T-helper 1 cell treated with Interleukin-12 subunit alpha and Interleukin-12 subunit beta and Interleukin-4 antibody, amounts not matched to agents 30 ng/mL and 1 ng/mL, for 36 hours (primary cell): ENCODE measurements at regions not wholly inside any gene's neighbourhood (a gene's known extent, or its start where the extent isn't known, plus 50 kb on each side); places are given as distances from the start of the nearest gene placed in this dataset.
"Not testable (repeated sequence)": the region's sequence is repeated elsewhere in the genome, so short reads cannot be mapped to it uniquely, and the experiment has no call there.

Source experiments
- intact Hi-C: fragments of 100-400 bp; cut with micrococcal nuclease; formaldehyde crosslinking; loops from one replicate; pipeline ENCODE4 v1.15.1; 2024

DNA sequence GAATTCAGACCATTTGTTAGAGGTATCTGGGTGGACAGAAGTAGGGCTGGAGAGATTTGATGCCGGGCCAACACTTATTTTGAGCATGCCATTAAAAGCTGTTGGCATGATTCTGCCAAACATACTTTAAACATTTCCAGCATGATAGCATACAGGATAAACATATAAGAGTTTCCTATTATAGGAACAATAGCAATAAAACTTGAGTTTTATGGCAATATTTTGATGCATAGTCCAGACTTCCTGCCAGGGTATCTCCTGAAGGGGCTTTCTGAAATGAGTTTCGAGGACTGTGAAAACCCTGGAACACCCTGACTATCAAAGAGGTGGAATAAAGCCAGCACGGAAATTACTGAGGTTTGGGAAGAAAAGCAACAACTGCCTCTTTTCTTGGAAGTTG is 1398.0 kb upstream of the NXPH2 start:
- intact Hi-C loops = no loop called here

DNA sequence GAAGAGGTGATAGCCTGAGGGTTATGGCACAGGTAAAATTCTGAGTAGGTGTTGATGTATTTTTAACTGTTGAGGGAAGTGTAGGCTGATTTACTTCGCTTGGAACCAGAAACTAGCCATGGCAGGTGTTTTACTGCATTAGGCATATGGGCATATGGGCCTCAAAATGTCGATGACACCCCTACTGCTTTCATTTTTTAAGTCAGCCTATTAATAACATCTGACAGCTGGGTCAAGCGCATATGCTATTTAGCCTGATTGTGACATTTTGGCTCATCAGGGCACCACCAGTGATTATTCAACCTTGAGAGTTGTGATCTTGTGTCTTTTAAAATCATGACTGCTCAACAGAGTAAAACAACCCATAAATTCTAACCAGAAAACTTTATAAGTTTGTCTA is 1396.9 kb upstream of the NXPH2 start:
- intact Hi-C loops = no loop called here

- intact Hi-C loops = no loop called here
Observed at GRCh38 chr2:140173790-140174189, 1393.6 kb upstream of the NXPH2 start.

GRCh38 chr2:140164449-140164848 is 1384.3 kb upstream of the NXPH2 start:
- intact Hi-C loops = no loop called here

- intact Hi-C loops = no loop called here
Observed at GRCh38 chr2:140158259-140158658, 1378.1 kb upstream of the NXPH2 start.

GRCh38 chr2:140157816-140158215 is 1377.6 kb upstream of the NXPH2 start:
- intact Hi-C loops = no loop called here

- intact Hi-C loops = no loop called here
Observed at GRCh38 chr2:140154706-140155105, 1374.5 kb upstream of the NXPH2 start.

- intact Hi-C loops = no loop called here
Observed at GRCh38 chr2:140154271-140154670, 1374.1 kb upstream of the NXPH2 start.

GRCh38 chr2:140144611-140145010 is 1364.4 kb upstream of the NXPH2 start:
- intact Hi-C loops = no loop called here

GRCh38 chr2:140138736-140139135 is 1358.5 kb upstream of the NXPH2 start:
- intact Hi-C loops = no loop called here

- intact Hi-C loops = no loop called here
Observed at GRCh38 chr2:140136861-140137260, 1356.7 kb upstream of the NXPH2 start.

GRCh38 chr2:140136366-140136765 is 1356.2 kb upstream of the NXPH2 start:
- intact Hi-C loops = no loop called here

- intact Hi-C loops = no loop called here
Observed at GRCh38 chr2:140128909-140129308, 1348.7 kb upstream of the NXPH2 start.

- intact Hi-C loops = no loop called here
Observed at GRCh38 chr2:140122001-140122400, 1341.8 kb upstream of the NXPH2 start.

- intact Hi-C loops = no loop called here
Observed at GRCh38 chr2:140117386-140117785, 1337.2 kb upstream of the NXPH2 start.

DNA sequence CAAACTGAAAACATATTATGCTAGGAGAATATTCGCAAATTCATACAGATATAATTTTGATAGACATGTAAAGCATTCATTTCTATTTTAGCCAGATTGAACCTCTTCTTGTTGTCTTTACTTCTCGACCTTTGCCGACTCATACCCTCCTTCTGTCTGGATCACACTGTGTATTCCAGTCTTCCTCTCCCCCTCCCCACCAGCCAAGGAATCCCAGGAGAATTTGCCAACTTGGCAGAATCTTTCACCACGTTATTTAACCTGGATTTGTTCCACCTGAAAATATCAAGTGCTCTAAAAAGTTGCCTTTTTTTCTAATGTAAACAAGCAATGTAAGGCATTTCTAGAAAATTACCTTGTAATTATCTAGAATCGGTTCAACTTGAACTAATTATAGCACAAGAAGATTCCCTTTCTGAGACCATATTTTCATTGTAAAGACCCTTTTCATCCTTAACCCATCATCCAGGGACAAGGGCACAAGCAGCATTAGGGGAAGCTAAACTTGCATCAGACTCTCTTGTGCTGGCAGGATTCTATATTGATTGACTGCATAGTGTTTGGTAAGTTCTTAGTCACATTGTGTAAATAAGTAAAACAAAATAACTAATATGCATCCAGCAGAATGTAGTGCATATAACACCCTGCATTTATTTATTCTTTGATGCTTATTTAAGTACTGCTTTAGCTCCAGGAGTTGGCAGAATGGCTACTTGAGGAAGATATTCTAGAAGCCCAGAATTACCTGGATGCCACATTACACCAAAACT is 1328.7 kb upstream of the NXPH2 start:
- intact Hi-C loops = no loop called here

DNA sequence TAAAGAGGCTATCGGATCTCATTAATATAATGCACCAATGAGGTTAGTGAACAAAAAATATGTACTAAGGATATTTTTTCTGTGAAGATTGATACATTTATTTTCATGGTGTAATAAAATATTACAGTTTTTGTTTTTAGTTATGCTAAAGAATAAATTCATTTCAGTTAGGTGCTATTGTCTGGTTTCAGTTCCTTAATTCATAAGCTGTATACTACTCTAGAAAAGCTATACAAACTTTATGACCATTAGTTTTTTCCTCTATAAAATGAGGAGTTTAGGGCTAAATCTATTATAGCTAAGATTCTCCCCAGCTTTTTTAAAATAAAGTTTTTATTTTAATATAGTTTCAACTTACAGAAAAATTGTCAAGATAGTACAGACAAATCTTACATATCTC is 1311.7 kb upstream of the NXPH2 start:
- intact Hi-C loops = no loop called here

GRCh38 chr2:140086964-140087363 is 1306.8 kb upstream of the NXPH2 start:
- intact Hi-C loops = no loop called here

DNA sequence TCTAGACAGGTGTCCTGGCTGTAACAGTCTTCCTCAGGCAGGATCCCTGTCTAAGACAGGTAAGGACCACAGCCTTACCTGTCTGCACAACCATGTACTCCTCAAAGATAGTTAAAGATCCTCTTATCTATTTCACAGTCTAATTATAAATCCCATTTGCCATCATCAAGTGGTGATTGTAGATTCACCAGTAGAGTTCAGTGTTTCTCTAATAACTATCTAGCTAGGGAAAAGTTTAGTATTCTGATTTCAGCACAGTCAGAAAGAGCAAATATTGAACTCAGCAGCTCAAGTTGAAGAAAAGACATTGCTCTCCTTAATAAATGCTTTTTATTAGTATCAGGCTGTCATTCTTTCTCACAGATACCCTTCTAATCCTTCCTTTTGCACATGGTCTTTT is 1305.5 kb upstream of the NXPH2 start:
- intact Hi-C loops = no loop called here

DNA sequence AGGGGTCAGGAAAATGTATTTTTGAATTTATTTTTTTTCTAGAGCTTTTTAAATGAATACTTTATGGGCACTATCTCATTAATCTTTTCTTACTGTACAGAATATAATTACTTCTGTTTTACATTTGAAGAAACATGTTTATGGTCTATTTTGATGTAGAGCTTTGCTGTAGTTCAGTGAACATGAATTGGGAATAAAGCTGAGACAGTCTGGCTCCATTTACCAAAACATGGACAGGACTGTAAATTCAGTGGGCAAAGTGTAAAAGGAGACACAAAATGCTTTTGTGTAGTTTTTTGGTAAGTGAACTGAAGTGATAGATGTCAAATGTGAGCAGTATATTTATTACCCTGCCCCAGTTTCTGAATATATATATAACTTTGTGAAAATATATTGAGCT is 1298.8 kb upstream of the NXPH2 start:
- intact Hi-C loops = no loop called here

DNA sequence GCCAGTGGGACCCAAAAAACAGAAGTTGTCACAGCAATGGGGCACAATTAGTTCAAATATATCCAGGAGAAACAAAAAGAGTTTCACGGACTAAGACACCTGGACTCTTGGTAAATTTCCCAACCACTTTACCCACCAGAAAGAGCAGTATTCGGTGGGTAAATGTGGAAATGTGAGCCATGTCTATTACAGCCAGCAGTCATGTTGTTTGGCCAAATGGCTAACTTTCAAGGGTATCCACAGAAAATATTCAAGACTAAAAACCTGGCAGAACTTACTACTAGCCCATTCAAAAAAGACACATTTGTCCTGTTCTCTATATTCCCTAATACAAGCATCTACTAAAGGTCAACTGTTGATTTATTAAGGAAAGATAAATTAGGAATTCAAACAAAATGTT is 1296.0 kb upstream of the NXPH2 start:
- intact Hi-C loops = no loop called here

DNA sequence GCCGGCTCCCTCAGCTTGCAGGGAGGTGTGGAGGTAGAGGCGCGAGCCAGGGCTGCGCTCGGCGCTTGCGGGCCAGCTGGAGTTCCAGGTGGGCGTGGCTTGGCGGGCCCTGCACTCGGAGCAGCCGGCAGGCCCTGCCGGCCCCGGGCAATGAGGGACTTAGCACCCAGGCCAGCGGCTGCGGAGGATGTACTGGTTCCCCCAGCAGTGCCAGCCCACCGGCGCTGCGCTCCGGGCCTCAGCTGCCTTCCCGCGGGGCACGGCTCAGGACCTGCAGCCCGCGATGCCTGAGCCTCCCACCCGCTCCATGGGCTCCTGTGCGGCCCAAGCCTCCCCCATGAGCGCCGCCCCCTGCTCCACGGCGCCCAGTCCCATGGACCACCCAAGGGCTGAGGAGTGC is 1293.6 kb upstream of the NXPH2 start:
- intact Hi-C loops = not testable (repeated sequence)

GRCh38 chr2:140067661-140068060 is 1287.5 kb upstream of the NXPH2 start:
- intact Hi-C loops = no loop called here

DNA sequence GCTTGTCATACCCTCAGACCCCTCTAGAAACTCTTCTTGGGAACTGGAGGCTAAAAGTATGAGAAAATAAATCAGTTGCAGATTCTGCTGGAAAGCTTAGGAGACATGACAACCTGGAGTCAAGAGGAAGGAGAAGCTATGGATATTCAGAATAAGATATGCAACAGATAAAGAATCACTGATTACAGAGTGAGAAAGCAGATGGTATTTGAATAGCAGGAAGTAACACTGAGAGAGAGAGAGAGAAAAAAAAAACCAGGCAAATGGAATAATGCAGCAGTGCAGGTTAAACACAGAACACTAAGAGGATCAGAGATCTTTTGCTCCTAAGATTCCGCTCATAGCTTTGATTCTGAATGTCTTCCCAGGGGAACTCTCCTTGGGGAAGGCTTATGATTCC is 1284.1 kb upstream of the NXPH2 start:
- intact Hi-C loops = no loop called here
